GM21381 (cell line): ENCODE measurements at regions not wholly inside any gene's neighbourhood (a gene's known extent, or its start where the extent isn't known, plus 50 kb on each side); places are given as distances from the start of the nearest gene placed in this dataset.

Experiments used
- ATAC-seq: cut with Tn5 transposase; IDR thresholded peaks from one replicate; pipeline ENCODE4 v1.9.1; 2021; ENCODE audit warnings: mild to moderate bottlenecking, moderate library complexity; ENCODE audit not compliant: unreplicated experiment

- no peak for ATAC-seq
Measured at GRCh38 chr18:41466436-41467160, 488.4 kb upstream of the PIK3C3 start.

GRCh38 chr18:41465386-41465785 lies 489.6 kb upstream of the PIK3C3 start:
- no peak for ATAC-seq

- ATAC-seq: no peak
Measured at GRCh38 chr18:41464278-41464677, 490.8 kb upstream of the PIK3C3 start.

- no peak for ATAC-seq
Measured at GRCh38 chr18:41462946-41463345, 492.1 kb upstream of the PIK3C3 start.

DNA sequence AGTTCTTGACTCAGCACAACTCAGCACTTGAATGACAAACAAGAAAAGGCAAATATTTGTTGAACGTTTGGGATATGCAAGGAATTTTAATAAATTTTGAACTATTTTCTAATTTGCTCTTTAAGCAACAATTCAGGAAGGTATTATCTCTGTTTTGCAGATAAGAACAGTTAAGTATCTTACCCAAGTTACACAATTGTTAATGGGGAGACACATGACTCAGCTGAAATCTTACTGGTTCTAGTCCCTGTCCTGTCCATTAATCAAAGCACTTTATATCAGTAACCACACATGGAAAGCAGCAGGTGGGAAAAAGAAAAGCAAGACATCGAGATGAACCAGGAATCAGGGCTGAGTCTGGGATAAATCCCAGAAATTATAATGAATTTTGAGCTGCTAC lies 493.9 kb upstream of the PIK3C3 start:
- ATAC-seq: no peak

- ATAC-seq: no peak
Measured at GRCh38 chr18:41459656-41460055, 495.4 kb upstream of the PIK3C3 start.

DNA sequence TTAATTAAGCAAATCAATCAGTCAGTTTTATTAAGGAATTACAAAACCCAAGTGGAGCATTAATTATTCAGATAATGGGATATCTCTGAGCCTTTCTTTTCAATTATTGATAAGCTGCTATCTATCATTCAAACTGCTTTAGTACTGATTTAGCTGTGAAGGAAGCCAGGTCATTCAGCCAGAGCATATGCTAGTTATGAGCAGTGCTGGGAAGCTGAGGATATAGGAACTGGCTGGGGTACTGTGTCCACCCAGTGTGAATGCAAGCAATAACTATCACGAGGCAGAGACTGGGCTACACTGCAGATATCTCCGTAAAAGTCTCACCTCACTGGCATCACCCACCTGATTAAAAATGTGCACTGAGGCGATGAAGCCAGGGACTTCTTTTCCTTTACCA lies 496.7 kb upstream of the PIK3C3 start:
- no peak for ATAC-seq

GRCh38 chr18:41457765-41458326 lies 497.2 kb upstream of the PIK3C3 start:
- no peak for ATAC-seq

DNA sequence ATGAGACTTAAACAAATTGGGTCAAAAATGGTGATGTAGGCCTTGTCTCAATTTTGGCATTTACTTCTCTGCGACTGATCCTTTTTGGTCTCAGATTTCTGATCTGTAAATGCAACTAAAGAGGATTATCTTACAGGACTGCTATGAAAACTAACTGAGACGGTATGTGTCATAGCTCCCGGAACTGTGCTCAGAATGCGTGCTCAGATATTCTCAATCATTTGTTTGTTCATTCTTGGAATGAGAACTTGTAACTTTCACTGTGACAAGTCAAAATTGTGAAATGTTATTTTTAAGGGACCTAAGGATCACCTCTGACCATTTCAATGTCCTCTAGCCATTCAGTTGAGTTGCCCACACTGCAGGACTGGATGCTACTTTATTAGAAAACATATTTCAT lies 498.2 kb upstream of the PIK3C3 start:
- no peak for ATAC-seq

GRCh38 chr18:41449612-41450011 lies 505.4 kb upstream of the PIK3C3 start:
- ATAC-seq: no peak

GRCh38 chr18:41444943-41445342 lies 510.1 kb upstream of the PIK3C3 start:
- ATAC-seq: no peak

GRCh38 chr18:41436772-41437171 lies 518.3 kb upstream of the PIK3C3 start:
- ATAC-seq: no peak

DNA sequence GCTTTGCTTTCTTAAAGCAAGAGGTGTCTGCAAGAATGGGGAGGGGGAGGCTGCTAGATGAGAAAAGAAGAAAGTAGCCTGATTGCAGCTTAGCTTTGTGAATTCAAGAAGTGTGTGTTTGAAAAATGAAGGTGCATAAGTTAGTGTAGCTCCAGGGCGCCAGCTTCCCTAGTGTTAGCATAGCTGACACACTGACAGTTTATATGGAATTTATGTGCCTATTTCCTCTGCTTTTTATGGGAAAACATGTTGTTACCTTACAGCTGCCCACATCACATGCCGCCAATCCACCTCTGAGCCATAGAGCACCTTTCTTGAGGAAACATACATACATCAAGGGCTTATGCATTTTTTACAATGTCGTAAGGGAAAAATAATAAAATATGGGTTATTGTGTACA lies 536.4 kb upstream of the PIK3C3 start:
- no peak for ATAC-seq

- ATAC-seq: no peak
Measured at GRCh38 chr18:41416044-41416443, 539.0 kb upstream of the PIK3C3 start.

DNA sequence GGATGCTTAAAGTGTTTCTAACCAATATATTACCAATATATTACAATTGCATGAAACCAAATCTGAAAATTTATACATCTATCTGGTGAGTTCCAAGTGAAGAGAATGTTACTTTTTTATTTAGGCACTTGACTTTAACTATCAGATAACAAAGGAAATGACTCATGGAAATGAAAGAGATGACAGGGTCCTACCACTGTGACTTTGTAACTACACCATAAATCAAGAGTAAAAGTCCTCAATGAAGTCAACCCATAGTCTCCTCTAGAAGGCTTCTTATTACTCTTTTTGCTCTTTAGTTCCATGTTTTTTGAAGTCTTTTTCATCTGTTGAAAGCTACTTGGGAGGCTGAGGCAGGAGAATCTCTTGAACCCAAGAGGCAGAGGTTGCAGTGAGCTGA lies 545.0 kb upstream of the PIK3C3 start:
- no peak for ATAC-seq

- no peak for ATAC-seq
Measured at GRCh38 chr18:41406834-41407233, 548.2 kb upstream of the PIK3C3 start.

DNA sequence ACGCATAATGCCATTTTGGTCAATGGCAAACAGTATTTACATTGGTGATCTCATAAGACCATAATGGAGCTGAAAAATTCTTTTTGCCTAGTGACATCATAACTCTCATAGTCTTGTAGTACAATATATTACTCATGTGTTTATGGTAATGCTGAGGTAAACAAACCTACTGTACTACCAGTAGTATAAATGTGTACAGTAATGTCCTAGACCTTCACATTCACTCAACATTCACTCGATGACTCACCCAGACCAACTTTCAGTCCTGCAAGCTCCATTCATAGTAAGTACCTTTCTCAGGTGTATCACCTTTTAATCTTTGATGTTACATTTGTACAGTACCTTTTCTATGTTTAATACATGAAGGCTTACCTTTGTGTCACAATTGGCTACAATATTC lies 558.2 kb upstream of the PIK3C3 start:
- no peak for ATAC-seq

- ATAC-seq: no peak
Measured at GRCh38 chr18:41396211-41396610, 558.8 kb upstream of the PIK3C3 start.

DNA sequence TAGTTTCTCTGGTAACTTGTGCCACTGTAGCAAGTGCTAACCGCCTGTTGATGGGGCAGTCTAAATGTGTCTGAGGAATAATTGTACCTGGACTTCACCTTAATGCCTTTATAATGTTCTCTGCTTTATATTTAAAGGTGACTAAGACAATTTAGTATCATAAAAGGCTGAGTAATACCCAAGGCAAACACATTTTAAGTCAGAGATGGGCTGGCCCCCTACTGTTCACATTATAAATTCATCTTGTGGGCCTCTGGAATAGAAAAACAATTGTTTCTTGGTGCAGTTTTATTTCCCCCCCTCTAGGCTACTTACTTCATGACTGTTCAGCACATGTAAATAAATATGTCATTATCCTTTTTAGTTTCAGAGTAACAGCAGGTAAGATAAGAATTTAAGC lies 559.3 kb upstream of the PIK3C3 start:
- ATAC-seq: no peak

- no peak for ATAC-seq
Measured at GRCh38 chr18:41391616-41392595, 563.1 kb upstream of the PIK3C3 start.

GRCh38 chr18:41390309-41390708 lies 564.7 kb upstream of the PIK3C3 start:
- ATAC-seq: no peak

DNA sequence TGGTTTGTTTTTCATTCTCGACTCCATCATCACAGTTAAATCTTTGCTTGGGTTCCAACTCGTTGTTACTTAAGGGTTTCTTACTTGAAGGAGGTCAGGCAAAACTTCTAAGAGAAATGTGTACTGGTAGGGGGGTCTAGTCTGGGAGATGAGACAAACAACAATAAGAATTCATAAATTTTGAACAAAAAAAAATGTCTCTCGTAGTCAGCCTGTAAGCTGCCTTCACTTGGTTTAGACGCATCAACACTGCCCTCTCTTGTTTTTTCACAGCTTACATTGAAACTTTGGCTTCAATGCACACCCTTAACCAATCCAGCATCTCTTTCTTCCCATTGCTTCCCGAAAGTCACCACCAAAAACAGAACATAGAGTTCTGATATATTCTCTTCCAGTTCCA lies 576.4 kb upstream of the PIK3C3 start:
- no peak for ATAC-seq
